IMR-90 (cell line): ENCODE measurements at regions not wholly inside any gene's neighbourhood (a gene's known extent, or its start where the extent isn't known, plus 50 kb on each side); places are given as distances from the start of the nearest gene placed in this dataset.
"Not testable (repeated sequence)": the region's sequence is repeated elsewhere in the genome, so short reads cannot be mapped to it uniquely, and the experiment has no call there.

Source experiments
- CEBPB ChIP-seq: IDR thresholded peaks from 2 replicates; pipeline ENCODE4 v1.6.1; 2012; ENCODE audit warnings: low read depth, low read length, improper control_type of control experiment
- MAZ ChIP-seq: IDR thresholded peaks from 2 replicates; pipeline ENCODE4 v1.6.1; 2012; ENCODE audit warnings: low read depth, mild to moderate bottlenecking, low read length, improper control_type of control experiment, moderate library complexity, borderline replicate concordance
- POLR2A ChIP-seq: IDR thresholded peaks from 2 replicates; pipeline ENCODE4 v1.6.1; 2012; ENCODE audit warnings: mild to moderate bottlenecking, low read depth, low read length
- RAD21 ChIP-seq: IDR thresholded peaks from 2 replicates; pipeline ENCODE4 v1.6.1; 2012; ENCODE audit warnings: low read length, improper control_type of control experiment
- RFX5 ChIP-seq: IDR thresholded peaks from 2 replicates; pipeline ENCODE4 v1.8.0; 2012; ENCODE audit warnings: low read depth, mild to moderate bottlenecking, low read length, moderate library complexity
- TF ChIP-seq, protein P1 (sequence below): conservative IDR thresholded peaks from 2 replicates; pipeline ENCODE4 v1.5.1; 2012; ENCODE audit warnings: mild to moderate bottlenecking, low read depth, low read length, improper control_type of control experiment
- TF ChIP-seq, protein P2 (sequence below): fragments of 150-350 bp; IDR thresholded peaks from 2 replicates; pipeline ENCODE4 v1.6.1; 2017; ENCODE audit warnings: mild to moderate bottlenecking, antibody characterized with exemption, low read length, low read depth

DNA sequence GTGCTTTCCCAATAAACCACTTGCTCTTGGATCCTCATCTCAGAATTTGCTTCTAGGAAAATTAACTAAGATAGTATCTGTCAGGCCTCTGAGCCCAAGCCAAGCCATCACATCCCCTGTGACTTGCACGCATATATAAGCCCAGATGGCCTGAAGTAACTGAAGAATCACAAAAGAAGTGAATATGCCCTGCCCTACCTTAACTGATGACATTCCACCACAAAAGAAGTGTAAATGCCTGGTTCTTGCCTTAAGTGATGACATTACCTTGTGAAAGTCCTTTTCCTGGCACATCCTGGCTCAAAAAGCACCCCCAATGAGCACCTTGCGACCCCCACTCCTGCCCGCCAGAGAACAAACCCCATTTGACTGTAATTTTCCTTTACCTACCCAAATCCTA lies 255.0 kb upstream of the SPTLC3 start:
- TF ChIP-seq, protein P1, sequence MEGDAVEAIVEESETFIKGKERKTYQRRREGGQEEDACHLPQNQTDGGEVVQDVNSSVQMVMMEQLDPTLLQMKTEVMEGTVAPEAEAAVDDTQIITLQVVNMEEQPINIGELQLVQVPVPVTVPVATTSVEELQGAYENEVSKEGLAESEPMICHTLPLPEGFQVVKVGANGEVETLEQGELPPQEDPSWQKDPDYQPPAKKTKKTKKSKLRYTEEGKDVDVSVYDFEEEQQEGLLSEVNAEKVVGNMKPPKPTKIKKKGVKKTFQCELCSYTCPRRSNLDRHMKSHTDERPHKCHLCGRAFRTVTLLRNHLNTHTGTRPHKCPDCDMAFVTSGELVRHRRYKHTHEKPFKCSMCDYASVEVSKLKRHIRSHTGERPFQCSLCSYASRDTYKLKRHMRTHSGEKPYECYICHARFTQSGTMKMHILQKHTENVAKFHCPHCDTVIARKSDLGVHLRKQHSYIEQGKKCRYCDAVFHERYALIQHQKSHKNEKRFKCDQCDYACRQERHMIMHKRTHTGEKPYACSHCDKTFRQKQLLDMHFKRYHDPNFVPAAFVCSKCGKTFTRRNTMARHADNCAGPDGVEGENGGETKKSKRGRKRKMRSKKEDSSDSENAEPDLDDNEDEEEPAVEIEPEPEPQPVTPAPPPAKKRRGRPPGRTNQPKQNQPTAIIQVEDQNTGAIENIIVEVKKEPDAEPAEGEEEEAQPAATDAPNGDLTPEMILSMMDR, result not testable (repeated sequence)
- not testable (repeated sequence) for TF ChIP-seq CEBPB, MAZ, RFX5, RAD21, POLR2A
- TF ChIP-seq, protein P2, sequence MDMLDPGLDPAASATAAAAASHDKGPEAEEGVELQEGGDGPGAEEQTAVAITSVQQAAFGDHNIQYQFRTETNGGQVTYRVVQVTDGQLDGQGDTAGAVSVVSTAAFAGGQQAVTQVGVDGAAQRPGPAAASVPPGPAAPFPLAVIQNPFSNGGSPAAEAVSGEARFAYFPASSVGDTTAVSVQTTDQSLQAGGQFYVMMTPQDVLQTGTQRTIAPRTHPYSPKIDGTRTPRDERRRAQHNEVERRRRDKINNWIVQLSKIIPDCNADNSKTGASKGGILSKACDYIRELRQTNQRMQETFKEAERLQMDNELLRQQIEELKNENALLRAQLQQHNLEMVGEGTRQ, result not testable (repeated sequence)
